ENCODE measurements at regions not wholly inside any gene's neighbourhood (a gene's known extent, or its start where the extent isn't known, plus 50 kb on each side); places are given as distances from the start of the nearest gene placed in this dataset.

- no peak for DNase-seq
These were observed 884.9 kb upstream of the MGAT4C start for GRCh38 chr12:87141091-87141490.

GRCh38 chr12:87140262-87140661, 884.1 kb upstream of the MGAT4C start:
- no peak for DNase-seq

GRCh38 chr12:87137220-87137619, 881.0 kb upstream of the MGAT4C start:
- DNase-seq: no peak

- no peak for DNase-seq
These were observed 880.3 kb upstream of the MGAT4C start for GRCh38 chr12:87136330-87136976.

- no peak for DNase-seq
These were observed 871.1 kb upstream of the MGAT4C start for GRCh38 chr12:87127272-87127671.

GRCh38 chr12:87121896-87122295, 865.7 kb upstream of the MGAT4C start:
- no peak for DNase-seq

GRCh38 chr12:87120440-87120839, 864.2 kb upstream of the MGAT4C start:
- DNase-seq: no peak

GRCh38 chr12:87119713-87120112, 863.5 kb upstream of the MGAT4C start:
- DNase-seq: no peak

GRCh38 chr12:87117526-87117925, 861.3 kb upstream of the MGAT4C start:
- DNase-seq: no peak

- DNase-seq: no peak
These were observed 860.6 kb upstream of the MGAT4C start for GRCh38 chr12:87116780-87117179.

- DNase-seq: no peak
These were observed 856.6 kb upstream of the MGAT4C start for GRCh38 chr12:87112571-87113345.

GRCh38 chr12:87107766-87108165, 851.6 kb upstream of the MGAT4C start:
- DNase-seq: no peak

- no peak for DNase-seq
These were observed 851.1 kb upstream of the MGAT4C start for GRCh38 chr12:87107270-87107669.

- DNase-seq: no peak
These were observed 839.9 kb upstream of the MGAT4C start for GRCh38 chr12:87096082-87096585.

GRCh38 chr12:87094356-87094755, 838.2 kb upstream of the MGAT4C start:
- no peak for DNase-seq

- DNase-seq: no peak
These were observed 836.2 kb upstream of the MGAT4C start for GRCh38 chr12:87092421-87092820.

GRCh38 chr12:87086118-87086891, 830.1 kb upstream of the MGAT4C start:
- DNase-seq: peak; percentile 18

- DNase-seq: no peak
These were observed 829.1 kb upstream of the MGAT4C start for GRCh38 chr12:87085286-87085685.

GRCh38 chr12:87082756-87083155, 826.6 kb upstream of the MGAT4C start:
- no peak for DNase-seq

- no peak for DNase-seq
These were observed 818.6 kb upstream of the MGAT4C start for GRCh38 chr12:87074781-87075180.

GRCh38 chr12:87066326-87066725, 810.1 kb upstream of the MGAT4C start:
- DNase-seq: no peak

GRCh38 chr12:87059231-87059630, 803.0 kb upstream of the MGAT4C start:
- no peak for DNase-seq

GRCh38 chr12:87054226-87054625, 798.0 kb upstream of the MGAT4C start:
- DNase-seq: no peak

GRCh38 chr12:87051621-87052020, 795.4 kb upstream of the MGAT4C start:
- DNase-seq: no peak

All from NCI-H774 (cell line).